ENCODE measurements at regions not wholly inside any gene's neighbourhood (a gene's known extent, or its start where the extent isn't known, plus 50 kb on each side); places are given as distances from the start of the nearest gene placed in this dataset.
"Not testable (repeated sequence)": the region's sequence is repeated elsewhere in the genome, so short reads cannot be mapped to it uniquely, and the experiment has no call there.

GRCh38 chr1:70747123-70747522 lies 300.5 kb downstream of the PTGER3 start:
- not testable (repeated sequence) for DNase-seq (ENCODE audit: low spot score)

DNA sequence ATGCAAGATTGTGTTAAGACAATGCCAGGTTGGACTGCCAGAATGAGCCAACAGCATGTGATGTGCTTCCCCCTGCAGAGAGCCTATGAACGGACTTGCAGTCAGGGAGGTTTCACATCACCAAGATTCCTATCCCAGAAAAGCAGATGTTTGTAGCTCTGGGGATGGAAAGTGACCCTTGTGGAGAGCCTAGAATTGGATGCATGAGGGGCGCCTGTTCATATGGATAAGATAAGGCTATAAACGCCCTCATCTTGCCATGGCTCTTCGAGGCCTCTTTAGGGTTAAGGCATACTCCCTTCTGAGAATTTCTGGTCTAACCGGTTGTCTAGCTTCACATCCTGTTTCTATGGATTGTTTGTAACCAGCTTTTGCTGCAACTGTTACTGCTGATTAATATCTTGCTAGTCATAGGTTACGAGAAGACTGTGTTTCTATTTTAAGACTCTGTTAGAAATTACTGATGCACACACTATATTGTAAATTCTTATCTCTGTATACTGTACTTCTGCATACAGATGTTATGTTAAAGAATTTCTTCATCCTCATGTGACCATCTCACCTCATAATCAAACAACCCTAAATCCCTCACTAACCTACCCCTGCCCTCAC lies 295.8 kb downstream of the PTGER3 start:
- not testable (repeated sequence) for DNase-seq (ENCODE audit: low spot score)

- no peak for DNase-seq (ENCODE audit: low spot score)
Measured at GRCh38 chr1:70754701-70755100, 292.9 kb downstream of the PTGER3 start.

- DNase-seq (ENCODE audit: low spot score) = no peak
Measured at GRCh38 chr1:70760154-70760553, 287.5 kb downstream of the PTGER3 start.

GRCh38 chr1:70762386-70762785 lies 285.2 kb downstream of the PTGER3 start:
- DNase-seq (ENCODE audit: low spot score) = no peak

- DNase-seq (ENCODE audit: low spot score) = no peak
Measured at GRCh38 chr1:70764747-70765146, 282.9 kb downstream of the PTGER3 start.

- DNase-seq (ENCODE audit: low spot score) = no peak
Measured at GRCh38 chr1:70767377-70767776, 280.2 kb downstream of the PTGER3 start.

DNA sequence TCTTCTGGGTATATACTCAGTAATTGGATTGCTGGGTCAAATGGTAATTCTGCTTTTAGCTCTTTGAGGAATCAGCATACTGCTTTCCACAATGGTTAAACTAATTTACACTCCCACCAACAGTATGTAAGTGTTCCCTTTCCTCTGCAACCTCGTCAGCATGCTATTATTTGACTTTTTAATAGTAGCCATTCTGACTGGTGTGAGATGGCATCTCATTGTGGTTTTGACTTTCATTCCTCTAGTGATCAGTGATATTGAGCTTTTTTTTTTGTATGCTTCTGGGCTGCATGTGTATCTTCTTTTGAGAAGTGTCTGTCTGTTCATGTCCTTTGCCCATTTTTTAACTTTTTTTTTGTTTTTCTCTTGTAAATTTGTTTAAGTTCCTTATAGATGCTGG lies 279.4 kb downstream of the PTGER3 start:
- DNase-seq (ENCODE audit: low spot score) = no peak

- DNase-seq (ENCODE audit: low spot score) = no peak
Measured at GRCh38 chr1:70778056-70778762, 269.4 kb downstream of the PTGER3 start.

DNA sequence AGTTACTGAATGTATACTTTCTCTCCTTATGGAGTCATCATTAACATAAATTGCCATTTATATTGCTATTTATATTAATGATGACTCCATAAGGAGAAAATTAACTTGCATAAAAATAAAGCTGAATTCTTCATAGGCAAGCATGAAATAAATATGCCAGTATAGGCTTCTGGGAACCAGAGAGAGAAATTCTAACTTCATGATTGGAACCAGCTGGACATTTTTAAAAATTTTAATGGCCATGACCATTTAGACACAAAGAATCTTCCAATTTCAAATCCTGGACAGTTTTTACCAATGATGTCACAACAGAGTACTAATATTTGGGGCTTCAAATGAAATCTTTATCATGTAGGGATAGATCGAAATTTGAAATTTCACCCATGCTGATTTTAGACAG lies 268.7 kb downstream of the PTGER3 start:
- DNase-seq (ENCODE audit: low spot score) = no peak

GRCh38 chr1:70779571-70779970 lies 268.0 kb downstream of the PTGER3 start:
- DNase-seq (ENCODE audit: low spot score) = no peak

DNA sequence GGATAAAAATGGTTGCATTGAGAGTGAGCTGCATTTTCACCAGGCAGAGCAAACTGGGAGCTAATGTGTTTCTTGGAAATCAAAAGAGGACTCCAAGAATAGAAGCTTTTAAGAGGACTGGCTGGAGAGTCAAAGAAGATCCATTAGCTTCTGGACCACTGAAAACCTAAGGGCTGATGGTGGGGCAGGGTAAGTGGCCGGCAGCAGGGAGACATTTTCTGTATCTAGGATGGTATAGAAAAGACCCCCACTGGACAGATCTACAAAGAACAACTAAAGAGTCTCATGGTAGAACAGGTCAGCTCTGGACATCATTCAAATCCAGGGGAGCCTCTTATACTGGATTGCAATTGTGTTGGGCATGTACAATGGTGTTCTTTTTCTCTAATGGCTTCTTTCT lies 262.3 kb downstream of the PTGER3 start:
- DNase-seq (ENCODE audit: low spot score) = no peak

DNA sequence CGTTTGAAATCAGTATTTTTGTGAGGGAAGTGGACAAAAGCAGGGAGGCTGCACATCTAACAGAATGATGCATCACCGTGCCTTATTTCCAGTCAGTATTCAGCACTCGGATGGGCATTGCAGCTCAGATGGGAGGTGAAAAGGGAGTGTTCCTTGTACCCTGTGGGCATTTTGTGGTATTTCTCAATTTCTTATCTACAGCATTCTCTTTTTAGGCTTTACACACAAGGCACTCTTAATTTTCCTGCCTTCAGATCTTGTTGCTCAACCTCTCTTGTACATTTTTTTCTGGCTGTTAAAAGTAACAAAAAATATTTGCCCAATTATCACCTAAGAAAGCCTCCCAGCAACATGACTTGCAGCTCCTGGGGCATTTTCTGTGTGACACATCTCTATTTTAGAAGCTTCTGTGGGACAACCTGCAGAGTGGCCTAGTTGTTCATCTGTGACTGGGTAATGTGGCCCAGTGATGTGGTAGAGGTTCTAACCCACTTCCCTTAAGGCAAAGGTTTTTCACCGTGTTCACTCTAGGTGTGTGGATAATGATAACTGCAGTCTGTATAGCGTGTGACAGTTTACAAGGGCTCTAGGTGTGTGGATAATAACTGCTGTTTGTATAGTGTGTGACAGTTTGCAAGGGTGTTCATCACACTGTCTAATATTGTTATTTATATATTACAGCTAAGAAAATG lies 257.2 kb downstream of the PTGER3 start:
- no peak for DNase-seq (ENCODE audit: low spot score)

DNA sequence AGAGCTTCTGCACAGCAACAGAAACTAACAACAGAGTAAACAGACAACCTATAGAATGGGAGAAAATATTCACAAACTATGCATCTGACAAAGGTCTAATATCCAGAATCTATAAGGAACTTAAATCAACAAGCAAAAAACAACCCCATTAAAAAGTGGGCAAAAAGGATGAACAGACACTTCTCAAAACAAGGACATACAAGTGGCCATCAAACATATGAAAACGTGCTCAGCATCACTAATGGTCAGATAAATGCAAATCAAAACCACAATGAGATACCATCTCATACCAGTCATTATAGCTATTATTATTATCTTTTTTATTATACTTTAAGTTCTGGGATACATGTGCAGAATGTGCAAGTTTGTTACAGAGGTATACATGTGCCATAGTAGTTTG lies 252.6 kb downstream of the PTGER3 start:
- DNase-seq (ENCODE audit: low spot score) = not testable (repeated sequence)

DNA sequence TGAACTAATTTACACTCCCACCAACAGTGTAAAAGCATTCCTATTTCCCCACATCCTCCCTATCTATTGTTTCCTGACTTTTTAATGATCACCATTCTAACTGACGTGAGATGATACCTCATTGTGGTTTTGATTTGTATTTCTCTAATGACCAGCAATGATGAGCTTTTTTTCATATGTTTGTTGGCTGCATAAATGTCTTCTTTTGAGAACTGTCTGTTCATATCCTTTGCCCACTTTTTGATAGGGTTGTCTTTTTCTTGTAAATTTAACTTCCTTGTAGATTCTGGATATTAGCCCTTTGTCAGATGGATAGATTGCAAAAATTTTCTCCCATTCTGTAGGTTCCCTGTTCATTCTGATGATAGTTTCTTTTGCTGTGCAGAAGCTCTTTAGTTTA lies 251.3 kb downstream of the PTGER3 start:
- not testable (repeated sequence) for DNase-seq (ENCODE audit: low spot score)

DNA sequence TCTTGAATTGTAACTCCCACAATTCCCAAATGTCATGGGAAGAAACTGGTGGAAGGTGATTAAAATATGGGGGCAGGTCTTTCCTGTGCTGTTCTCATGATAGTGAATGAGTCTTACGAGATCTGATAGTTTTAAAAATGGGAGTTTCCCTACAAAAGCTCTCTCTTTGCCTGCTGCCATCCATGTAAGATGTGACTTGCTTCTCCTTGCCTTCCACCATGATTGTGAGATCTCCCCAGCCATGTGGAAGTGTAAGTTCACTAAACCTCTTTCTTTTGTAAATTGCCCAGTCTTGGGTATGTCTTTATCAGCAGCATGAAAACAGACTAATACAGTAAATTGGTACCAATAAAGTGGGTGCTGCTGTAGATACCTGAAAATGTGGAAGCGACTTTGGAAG lies 245.0 kb downstream of the PTGER3 start:
- not testable (repeated sequence) for DNase-seq (ENCODE audit: low spot score)

DNA sequence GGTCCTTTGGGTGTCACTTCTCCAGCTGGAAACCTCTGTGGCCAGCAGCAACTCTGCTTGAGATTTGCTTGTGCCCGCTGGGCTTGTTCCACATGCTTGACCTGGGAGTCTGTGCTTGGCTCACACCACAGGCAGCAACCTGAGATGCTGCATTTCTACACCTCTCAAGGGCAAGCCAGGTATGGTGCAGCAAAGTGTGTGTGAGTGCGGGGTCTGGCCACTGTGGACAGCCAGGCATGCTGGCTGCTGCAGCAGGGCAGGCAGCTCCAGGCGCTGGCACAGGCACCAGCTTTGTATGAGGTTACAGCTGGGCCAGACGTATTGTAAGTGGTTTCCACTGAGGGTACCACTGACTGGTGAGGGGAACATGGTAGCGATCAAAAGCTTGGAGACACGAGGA lies 242.0 kb downstream of the PTGER3 start:
- no peak for DNase-seq (ENCODE audit: low spot score)

DNA sequence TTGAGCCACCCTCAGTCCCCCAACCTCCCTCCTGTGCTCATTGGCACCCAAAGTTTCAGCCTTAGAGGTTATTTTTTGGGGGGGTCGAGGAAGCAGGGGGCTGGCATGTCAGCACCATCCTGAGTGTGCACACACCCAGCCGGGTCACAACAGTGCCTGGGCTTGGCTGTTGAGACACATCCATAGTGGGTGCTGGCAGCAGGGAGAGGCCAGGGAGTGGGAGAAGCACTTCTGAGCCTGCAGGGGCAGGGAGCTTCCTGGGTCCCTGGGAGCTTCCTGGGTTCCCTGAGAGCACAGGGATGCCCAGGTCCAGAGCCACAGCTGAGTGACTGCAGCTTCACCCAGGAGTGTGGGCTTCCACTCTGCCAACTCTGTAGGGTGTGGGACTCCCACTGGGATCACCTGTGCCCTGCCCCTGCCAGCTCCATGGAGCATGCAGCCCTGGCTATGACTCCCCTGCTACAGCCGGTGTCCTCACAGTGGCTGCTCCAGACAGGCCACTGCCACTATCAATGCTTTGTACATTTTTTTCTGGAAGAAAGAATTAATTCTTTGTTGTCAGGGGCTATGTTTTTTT lies 240.4 kb downstream of the PTGER3 start:
- no peak for DNase-seq (ENCODE audit: low spot score)

GRCh38 chr1:70809069-70809468 lies 238.5 kb downstream of the PTGER3 start:
- no peak for DNase-seq (ENCODE audit: low spot score)

DNA sequence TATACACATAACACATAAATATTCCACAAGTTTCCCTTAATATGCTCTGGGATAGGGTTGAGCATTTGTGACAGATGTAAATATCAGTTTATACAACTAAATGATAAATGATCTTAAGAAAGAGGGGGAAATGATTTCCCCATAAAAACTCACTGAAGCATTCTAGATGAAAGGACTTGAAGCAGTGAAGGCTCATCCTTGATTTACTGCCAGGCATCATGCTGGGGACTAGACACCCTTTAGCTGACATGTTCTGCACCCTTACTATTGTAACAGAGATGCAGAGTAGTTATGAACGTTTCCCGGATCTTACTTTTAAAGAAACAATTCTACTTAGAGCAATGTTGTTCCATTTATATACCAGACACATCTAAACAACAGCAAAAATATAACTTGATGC lies 235.8 kb downstream of the PTGER3 start:
- DNase-seq (ENCODE audit: low spot score) = no peak

DNA sequence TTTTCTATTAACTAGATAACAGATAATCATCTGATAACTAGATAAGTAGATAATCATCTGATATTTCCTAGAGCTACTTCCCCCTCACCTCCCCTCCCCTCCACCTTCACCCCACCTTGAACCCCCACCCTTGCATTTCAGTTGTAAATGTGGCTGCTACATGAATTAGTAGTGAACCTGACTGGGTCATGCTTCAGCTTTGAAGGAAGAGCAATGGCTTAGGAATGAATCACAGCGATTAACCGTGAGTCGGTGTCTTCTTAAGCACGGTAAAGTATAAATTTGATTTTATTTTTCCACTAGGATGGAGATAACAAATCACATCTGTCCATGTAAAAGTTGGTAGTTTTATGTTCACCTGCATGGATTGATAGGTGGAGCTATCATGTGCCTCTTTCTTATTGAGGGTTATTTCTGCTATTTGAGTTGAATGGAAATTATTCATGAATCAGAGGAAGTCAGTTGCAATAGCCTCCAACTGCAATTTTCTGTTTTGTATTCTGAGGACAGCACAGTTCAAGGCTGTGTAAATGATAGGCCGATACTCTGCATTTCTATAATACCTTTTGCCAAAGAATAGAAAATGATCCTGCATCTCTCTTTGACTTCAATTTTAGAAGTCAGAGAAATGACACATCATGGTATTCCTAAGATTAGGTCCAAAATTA lies 235.0 kb downstream of the PTGER3 start:
- DNase-seq (ENCODE audit: low spot score) = no peak

GRCh38 chr1:70818401-70818800 lies 229.2 kb downstream of the PTGER3 start:
- DNase-seq (ENCODE audit: low spot score) = no peak
